ENCODE measurements at regions not wholly inside any gene's neighbourhood (a gene's known extent, or its start where the extent isn't known, plus 50 kb on each side); places are given as distances from the start of the nearest gene placed in this dataset.

- DNase-seq = no peak
Observed at GRCh38 chr6:97621111-97621510, 338.1 kb upstream of the MMS22L start.

- peak; percentile 21 for DNase-seq
Observed at GRCh38 chr6:97626671-97627441, 343.8 kb upstream of the MMS22L start.

- no peak for DNase-seq
Observed at GRCh38 chr6:97629180-97629579, 346.2 kb upstream of the MMS22L start.

- no peak for DNase-seq
Observed at GRCh38 chr6:97630604-97631003, 347.6 kb upstream of the MMS22L start.

GRCh38 chr6:97632341-97632740 is 349.3 kb upstream of the MMS22L start:
- no peak for DNase-seq

DNA sequence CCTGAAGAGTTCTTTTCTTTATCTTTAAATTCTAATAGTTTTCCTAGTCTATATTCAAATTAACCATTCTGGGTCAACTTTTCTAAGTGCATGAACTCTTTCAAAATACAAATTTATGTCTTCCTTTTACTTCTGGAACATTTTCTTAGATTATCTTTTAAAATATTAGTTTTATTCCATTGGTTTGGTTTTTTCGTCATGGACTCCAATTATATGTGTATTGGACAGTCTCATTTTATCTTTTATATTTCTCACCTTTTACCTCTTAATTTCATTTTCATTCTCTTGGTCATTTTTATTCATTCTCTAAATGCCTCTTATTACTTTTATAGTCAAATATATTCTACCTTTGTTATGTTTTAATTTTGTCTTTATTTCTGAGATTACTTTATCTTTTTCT is 356.7 kb upstream of the MMS22L start:
- no peak for DNase-seq

GRCh38 chr6:97644353-97644752 is 361.3 kb upstream of the MMS22L start:
- DNase-seq = no peak

- no peak for DNase-seq
Observed at GRCh38 chr6:97645757-97646156, 362.7 kb upstream of the MMS22L start.

DNA sequence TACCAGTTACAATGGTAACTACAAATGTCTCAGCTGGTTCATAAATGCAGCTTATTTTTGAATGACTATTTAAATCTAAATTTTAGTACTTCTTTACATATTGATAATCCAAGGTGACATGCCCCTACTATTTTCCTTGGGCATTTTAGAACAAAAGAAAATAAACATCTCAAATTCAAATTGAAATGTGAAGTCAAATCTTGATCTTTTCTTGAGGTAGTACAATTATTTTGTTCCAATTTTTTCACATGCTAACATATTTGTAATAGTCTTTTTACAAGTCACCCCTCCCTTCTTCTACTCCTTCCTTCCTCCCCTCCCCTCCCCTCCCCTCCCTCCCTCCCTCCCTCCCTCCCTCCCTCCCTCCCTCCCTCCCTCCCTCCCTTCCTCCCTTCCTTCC is 370.1 kb upstream of the MMS22L start:
- no peak for DNase-seq

DNA sequence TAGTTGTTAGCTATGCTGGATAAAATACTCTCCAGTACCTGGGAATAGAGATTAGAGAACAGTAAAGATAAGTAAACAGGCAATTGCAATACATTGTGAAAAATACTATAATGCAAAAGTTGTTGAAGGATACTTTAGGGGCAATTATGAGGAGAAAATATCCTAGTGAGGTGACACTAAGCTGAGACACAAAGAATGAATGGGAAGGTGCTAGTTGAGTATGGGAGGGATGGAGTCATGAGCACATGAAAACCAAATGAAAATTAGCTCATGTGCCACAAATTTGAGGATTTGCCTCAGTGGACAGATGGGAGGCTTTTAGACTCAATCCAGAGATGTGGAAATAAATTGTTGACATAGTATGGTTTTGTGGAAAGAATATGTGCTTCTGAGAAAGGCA is 370.5 kb upstream of the MMS22L start:
- no peak for DNase-seq

GRCh38 chr6:97654674-97655073 is 371.7 kb upstream of the MMS22L start:
- no peak for DNase-seq

DNA sequence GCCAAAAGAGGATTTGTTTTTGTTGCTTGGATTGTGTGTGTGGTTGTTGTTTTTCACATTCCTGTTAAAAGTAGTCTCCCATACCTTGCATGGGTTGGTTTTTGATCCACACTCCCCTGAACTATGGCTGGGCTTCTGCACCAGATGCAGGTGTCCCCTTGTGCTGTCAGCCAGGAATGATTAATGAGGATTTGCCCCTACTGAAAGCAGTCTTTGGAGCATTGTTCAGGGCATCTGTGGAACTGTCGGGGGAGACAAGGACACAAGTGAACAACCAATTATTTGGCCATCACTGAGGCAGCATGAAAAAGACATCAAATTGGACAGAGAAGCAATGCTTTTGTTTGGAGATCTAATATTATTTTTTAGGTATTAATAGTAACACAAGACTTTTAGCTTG is 373.2 kb upstream of the MMS22L start:
- DNase-seq = no peak

DNA sequence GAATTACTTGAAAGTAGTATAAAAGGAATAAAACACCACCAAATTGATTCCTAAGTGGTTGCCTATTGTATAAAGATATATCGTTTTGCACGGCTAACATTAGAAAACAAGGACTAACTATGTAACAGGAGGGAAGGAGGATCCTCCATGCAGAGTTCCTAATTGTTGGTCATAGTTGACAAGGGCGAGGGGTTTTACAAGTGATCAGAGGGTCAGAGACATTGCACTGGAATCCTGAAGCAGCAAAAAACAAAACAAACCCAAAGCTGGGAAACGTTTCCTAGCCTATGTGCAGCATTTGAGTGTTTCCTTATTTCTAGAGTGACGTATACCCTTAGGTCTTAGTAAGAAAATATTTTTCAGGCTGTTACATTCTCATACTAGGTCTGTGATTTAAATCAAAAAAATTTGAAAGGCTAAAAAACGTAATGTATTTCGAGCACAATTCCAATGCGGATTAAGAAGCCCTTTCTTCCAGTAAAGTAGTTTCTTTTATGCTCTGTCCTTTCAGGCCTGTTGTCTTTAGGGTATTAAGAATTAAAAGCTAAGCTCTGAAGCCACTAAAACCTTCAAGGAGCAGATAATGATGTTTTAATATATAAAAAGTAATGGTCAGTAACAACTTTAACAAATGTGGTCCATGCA is 373.8 kb upstream of the MMS22L start:
- no peak for DNase-seq

- no peak for DNase-seq
Observed at GRCh38 chr6:97658090-97658489, 375.1 kb upstream of the MMS22L start.

DNA sequence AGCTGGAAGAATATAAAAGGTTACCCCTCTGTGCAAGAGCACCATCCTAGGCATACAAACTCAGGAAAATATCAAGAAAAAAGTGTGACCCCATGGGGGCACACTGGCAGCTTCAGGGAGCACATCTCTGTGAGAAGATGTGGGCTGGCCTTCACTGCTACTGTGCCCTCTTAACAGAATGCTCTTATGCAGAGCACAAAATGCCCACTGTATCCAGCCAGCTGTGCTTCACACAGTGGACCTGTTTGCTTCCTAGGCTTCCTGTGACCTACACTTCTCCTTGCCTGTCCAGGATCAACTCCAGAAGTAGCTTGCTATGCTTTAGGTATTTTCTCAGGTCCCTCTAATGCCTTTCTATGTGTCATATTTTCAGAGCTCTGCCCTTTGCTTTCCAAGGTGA is 380.2 kb upstream of the MMS22L start:
- DNase-seq = no peak

DNA sequence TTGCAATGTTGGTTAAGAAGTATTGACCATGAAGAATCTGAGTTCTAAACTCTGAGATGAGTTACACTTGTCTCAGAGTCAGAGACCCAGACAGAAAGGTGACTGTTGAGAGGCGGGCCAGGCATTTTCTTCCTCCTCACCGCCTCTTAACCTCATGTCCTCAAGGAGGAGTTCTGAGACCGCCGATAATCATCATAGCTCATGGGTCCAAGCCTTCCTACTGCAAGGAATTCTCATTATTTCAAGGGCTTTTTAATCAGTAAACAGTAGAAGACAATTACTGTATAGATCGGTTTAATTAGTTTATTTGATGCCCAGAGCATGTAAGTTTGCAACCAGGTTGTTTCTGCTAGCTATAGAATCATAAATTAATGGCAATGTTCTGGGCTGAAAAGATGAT is 382.4 kb upstream of the MMS22L start:
- DNase-seq = no peak

- DNase-seq = no peak
Observed at GRCh38 chr6:97666889-97667288, 383.9 kb upstream of the MMS22L start.

- no peak for DNase-seq
Observed at GRCh38 chr6:97668716-97669115, 385.7 kb upstream of the MMS22L start.

GRCh38 chr6:97669191-97670031 is 386.4 kb upstream of the MMS22L start:
- DNase-seq = no peak

GRCh38 chr6:97674802-97675201 is 391.8 kb upstream of the MMS22L start:
- DNase-seq = no peak

DNA sequence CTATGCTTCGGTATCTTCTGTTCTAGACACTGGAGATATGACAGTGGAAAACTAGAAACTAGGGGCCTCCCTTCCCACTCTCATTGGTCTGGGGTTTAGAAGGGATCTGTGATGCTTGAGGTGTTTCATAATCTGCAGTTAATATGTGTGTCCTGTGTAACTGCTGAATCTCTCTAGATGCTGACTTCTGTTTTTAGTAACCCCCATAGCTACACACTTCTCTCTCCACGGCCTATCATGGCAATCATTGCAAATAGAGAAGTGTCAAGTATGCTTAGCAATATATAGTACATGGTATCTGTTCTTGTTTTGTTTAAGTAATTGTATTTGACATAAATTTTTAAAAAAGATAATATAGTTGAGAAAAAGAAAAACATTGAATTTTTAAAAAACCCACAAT is 394.6 kb upstream of the MMS22L start:
- DNase-seq = no peak

- DNase-seq = no peak
Observed at GRCh38 chr6:97687916-97688315, 404.9 kb upstream of the MMS22L start.

DNA sequence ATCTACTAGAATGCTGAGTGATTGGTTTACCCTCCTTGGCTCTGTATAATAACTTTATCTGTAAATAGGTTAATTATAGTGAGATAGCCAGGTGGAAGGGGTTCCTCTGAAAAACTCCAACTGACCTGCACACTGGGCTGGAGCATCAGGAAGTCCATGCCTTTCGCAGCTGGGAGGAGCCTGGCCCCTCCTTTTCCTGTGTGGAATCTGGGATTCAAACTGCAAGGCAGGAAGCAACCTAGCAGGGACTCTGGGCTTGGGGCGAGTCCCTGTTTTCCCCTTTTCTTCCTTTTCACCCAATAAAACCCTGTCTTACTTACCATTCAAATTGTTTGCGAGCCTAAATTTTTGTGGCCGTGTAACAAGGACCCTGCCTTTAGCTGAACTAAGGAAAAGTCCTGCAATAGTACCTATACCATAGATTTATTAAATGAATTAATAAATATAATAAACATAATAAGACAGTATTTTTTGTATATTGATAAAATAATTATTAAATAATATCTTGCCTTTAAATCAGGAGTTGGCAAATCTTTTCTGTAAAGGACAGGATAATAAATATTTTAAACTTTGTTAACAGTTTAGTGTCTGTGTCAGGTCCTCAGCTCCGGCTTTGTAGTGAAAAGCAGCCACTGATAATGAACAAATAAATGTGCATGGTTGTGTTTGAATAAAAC is 406.2 kb upstream of the MMS22L start:
- no peak for DNase-seq
